WTC11 (cell line): ENCODE measurements at regions not wholly inside any gene's neighbourhood (a gene's known extent, or its start where the extent isn't known, plus 50 kb on each side); places are given as distances from the start of the nearest gene placed in this dataset.

Experiments
- ATAC-seq: fragments of 200-7000 bp; cut with Tn5 transposase; 2 replicates; pipeline ENCODE4 v1.10.0; 2021; ENCODE audit warnings: mild to moderate bottlenecking, moderate library complexity
- CTCF ChIA-PET: fragments of 300-600 bp; sonication (Branson Sonifier 250); formaldehyde crosslinking; loops from one replicate; lab custom pipeline; 2021; ENCODE audit warnings: antibody characterized with exemption; lab: Charles Lee
- POLR2A ChIA-PET: fragments of 350-600 bp; sonication (Branson Sonifier 250); formaldehyde crosslinking; loops from one replicate; lab custom pipeline; 2021; ENCODE audit warnings: antibody characterized with exemption; lab: Charles Lee
- DNase-seq: peaks from one replicate; pipeline ENCODE4 v3.0.0; 2021; ENCODE audit warnings: low spot score
- H3K27ac Mint-ChIP-seq: 2 replicates; pipeline ENCODE4 v1.8.0; 2021; ENCODE audit warnings: mixed read lengths
- H3K27me3 Mint-ChIP-seq: 2 replicates; pipeline ENCODE4 v1.8.0; 2021; ENCODE audit warnings: low read depth, mild to moderate bottlenecking, moderate library complexity, mixed read lengths
- H3K36me3 Mint-ChIP-seq: 2 replicates; pipeline ENCODE4 v1.8.0; 2021; ENCODE audit warnings: mixed read lengths
- H3K4me1 Mint-ChIP-seq: 2 replicates; pipeline ENCODE4 v1.8.0; 2022; ENCODE audit warnings: mixed read lengths
- H3K4me3 Mint-ChIP-seq: 2 replicates; pipeline ENCODE4 v1.8.0; 2021; ENCODE audit warnings: mild to moderate bottlenecking, moderate library complexity, mixed read lengths
- H3K9me3 Mint-ChIP-seq: 2 replicates; pipeline ENCODE4 v1.8.0; 2021; ENCODE audit warnings: mixed read lengths
- AR ChIP-seq: fragments of 250-450 bp; sonication (Bioruptor Pico); IDR thresholded peaks from 2 replicates; pipeline ENCODE4 v1.9.0; 2021; ENCODE audit warnings: mild to moderate bottlenecking
- CREB1 ChIP-seq: sonication (generic); formaldehyde crosslinking; IDR thresholded peaks from 2 replicates; pipeline ENCODE4 v1.8.0; 2023; ENCODE audit warnings: mild to moderate bottlenecking, missing genetic modification reagents
- HMGA2 ChIP-seq: fragments of 250-450 bp; sonication (Bioruptor Pico); IDR thresholded peaks from 2 replicates; pipeline ENCODE4 v1.4.0; 2021; ENCODE audit warnings: mild to moderate bottlenecking, moderate library complexity
- IRF1 ChIP-seq: sonication (generic); formaldehyde crosslinking; IDR thresholded peaks from 2 replicates; pipeline ENCODE4 v1.8.0; 2023; ENCODE audit warnings: missing genetic modification reagents
- KAT7 ChIP-seq: sonication (generic); formaldehyde crosslinking; IDR thresholded peaks from 2 replicates; pipeline ENCODE4 v1.8.1; 2023; ENCODE audit warnings: missing genetic modification reagents, mild to moderate bottlenecking, borderline replicate concordance
- NFE2L1 ChIP-seq: sonication (generic); formaldehyde crosslinking; IDR thresholded peaks from 2 replicates; pipeline ENCODE4 v1.8.1; 2023; ENCODE audit warnings: missing genetic modification reagents
- NR3C1 ChIP-seq: sonication (generic); formaldehyde crosslinking; conservative IDR thresholded peaks from 2 replicates; pipeline ENCODE4 v1.8.1; 2023; ENCODE audit warnings: low read depth, mild to moderate bottlenecking, missing genetic modification reagents
- ZNF317 ChIP-seq: sonication (generic); formaldehyde crosslinking; IDR thresholded peaks from 2 replicates; pipeline ENCODE4 v1.8.1; 2023; ENCODE audit warnings: low read depth, mild to moderate bottlenecking, moderate library complexity, missing genetic modification reagents, borderline replicate concordance
- ZNF532 ChIP-seq: fragments of 250-450 bp; sonication (Bioruptor Pico); IDR thresholded peaks from 2 replicates; pipeline ENCODE4 v1.9.0; 2021; ENCODE audit warnings: mild to moderate bottlenecking, borderline replicate concordance
- ZNF671 ChIP-seq: fragments of 250-450 bp; sonication (Bioruptor Pico); IDR thresholded peaks from 2 replicates; pipeline ENCODE4 v1.8.0; 2021; ENCODE audit warnings: mild to moderate bottlenecking
- TF ChIP-seq, protein P1 (sequence below): sonication (generic); formaldehyde crosslinking; IDR thresholded peaks from 2 replicates; pipeline ENCODE4 v1.8.0; 2022; ENCODE audit warnings: mild to moderate bottlenecking, missing genetic modification reagents
- TF ChIP-seq, protein P2 (sequence below): fragments of 250-450 bp; sonication (Bioruptor Pico); IDR thresholded peaks from 2 replicates; pipeline ENCODE4 v1.8.0; 2021; ENCODE audit warnings: mild to moderate bottlenecking
- TF ChIP-seq, protein P3 (sequence below): sonication (generic); formaldehyde crosslinking; IDR thresholded peaks from 2 replicates; pipeline ENCODE4 v1.8.0; 2023; ENCODE audit warnings: mild to moderate bottlenecking, missing genetic modification reagents
- TF ChIP-seq, protein P4 (sequence below): fragments of 250-450 bp; sonication (Bioruptor Pico); IDR thresholded peaks from 2 replicates; pipeline ENCODE4 v1.9.0; 2021; ENCODE audit warnings: mild to moderate bottlenecking
- TF ChIP-seq, protein P5 (sequence below): sonication (generic); formaldehyde crosslinking; conservative IDR thresholded peaks from 2 replicates; pipeline ENCODE4 v1.8.1; 2023; ENCODE audit warnings: mild to moderate bottlenecking, low read depth, missing genetic modification reagents, moderate library complexity
- TF ChIP-seq, protein P6 (sequence below): sonication (generic); formaldehyde crosslinking; IDR thresholded peaks from 2 replicates; pipeline ENCODE4 v1.8.0; 2022; ENCODE audit warnings: missing genetic modification reagents

GRCh38 chr1:232687304-232687703, 57.4 kb upstream of the SIPA1L2 start (continued):
- no peak for TF ChIP-seq ZNF532
- TF ChIP-seq, protein P1, sequence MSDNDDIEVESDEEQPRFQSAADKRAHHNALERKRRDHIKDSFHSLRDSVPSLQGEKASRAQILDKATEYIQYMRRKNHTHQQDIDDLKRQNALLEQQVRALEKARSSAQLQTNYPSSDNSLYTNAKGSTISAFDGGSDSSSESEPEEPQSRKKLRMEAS (CRISPR knock-in tag) = no peak
- TF ChIP-seq, protein P2, sequence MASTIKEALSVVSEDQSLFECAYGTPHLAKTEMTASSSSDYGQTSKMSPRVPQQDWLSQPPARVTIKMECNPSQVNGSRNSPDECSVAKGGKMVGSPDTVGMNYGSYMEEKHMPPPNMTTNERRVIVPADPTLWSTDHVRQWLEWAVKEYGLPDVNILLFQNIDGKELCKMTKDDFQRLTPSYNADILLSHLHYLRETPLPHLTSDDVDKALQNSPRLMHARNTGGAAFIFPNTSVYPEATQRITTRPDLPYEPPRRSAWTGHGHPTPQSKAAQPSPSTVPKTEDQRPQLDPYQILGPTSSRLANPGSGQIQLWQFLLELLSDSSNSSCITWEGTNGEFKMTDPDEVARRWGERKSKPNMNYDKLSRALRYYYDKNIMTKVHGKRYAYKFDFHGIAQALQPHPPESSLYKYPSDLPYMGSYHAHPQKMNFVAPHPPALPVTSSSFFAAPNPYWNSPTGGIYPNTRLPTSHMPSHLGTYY (CRISPR knock-in tag) = no peak
- no peak for TF ChIP-seq ZNF671 (CRISPR knock-in tag)

GRCh38 chr1:232687728-232688127, 57.8 kb upstream of the SIPA1L2 start:
- ChIA-PET CTCF (no interaction called here), POLR2A (no interaction called here)
- Mint-ChIP-seq H3K36me3 (no peaks in the 10 kb centered on the region), H3K9me3 (no peaks in the 10 kb centered on the region), H3K27me3 (peaks cover 4% of the 10 kb centered on the region; the same call in 1 of the 2 replicates), H3K4me3 (no peak overlapping the region), H3K27ac (no peak overlapping the region), H3K4me1 (no peaks in the 10 kb centered on the region)
- ATAC-seq (no peak), DNase-seq (no peak)
- TF ChIP-seq, protein P3, sequence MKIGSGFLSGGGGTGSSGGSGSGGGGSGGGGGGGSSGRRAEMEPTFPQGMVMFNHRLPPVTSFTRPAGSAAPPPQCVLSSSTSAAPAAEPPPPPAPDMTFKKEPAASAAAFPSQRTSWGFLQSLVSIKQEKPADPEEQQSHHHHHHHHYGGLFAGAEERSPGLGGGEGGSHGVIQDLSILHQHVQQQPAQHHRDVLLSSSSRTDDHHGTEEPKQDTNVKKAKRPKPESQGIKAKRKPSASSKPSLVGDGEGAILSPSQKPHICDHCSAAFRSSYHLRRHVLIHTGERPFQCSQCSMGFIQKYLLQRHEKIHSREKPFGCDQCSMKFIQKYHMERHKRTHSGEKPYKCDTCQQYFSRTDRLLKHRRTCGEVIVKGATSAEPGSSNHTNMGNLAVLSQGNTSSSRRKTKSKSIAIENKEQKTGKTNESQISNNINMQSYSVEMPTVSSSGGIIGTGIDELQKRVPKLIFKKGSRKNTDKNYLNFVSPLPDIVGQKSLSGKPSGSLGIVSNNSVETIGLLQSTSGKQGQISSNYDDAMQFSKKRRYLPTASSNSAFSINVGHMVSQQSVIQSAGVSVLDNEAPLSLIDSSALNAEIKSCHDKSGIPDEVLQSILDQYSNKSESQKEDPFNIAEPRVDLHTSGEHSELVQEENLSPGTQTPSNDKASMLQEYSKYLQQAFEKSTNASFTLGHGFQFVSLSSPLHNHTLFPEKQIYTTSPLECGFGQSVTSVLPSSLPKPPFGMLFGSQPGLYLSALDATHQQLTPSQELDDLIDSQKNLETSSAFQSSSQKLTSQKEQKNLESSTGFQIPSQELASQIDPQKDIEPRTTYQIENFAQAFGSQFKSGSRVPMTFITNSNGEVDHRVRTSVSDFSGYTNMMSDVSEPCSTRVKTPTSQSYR (CRISPR knock-in tag) = no peak
- TF ChIP-seq NR3C1 (CRISPR knock-in tag) (no peak), ZNF317 (no peak), AR (no peak), IRF1 (no peak), HMGA2 (CRISPR knock-in tag) (no peak), KAT7 (CRISPR knock-in tag) (no peak), CREB1 (CRISPR knock-in tag) (no peak), NFE2L1 (CRISPR knock-in tag) (no peak)
- TF ChIP-seq, protein P4, sequence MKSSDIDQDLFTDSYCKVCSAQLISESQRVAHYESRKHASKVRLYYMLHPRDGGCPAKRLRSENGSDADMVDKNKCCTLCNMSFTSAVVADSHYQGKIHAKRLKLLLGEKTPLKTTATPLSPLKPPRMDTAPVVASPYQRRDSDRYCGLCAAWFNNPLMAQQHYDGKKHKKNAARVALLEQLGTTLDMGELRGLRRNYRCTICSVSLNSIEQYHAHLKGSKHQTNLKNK = no peak
- TF ChIP-seq, protein P5, sequence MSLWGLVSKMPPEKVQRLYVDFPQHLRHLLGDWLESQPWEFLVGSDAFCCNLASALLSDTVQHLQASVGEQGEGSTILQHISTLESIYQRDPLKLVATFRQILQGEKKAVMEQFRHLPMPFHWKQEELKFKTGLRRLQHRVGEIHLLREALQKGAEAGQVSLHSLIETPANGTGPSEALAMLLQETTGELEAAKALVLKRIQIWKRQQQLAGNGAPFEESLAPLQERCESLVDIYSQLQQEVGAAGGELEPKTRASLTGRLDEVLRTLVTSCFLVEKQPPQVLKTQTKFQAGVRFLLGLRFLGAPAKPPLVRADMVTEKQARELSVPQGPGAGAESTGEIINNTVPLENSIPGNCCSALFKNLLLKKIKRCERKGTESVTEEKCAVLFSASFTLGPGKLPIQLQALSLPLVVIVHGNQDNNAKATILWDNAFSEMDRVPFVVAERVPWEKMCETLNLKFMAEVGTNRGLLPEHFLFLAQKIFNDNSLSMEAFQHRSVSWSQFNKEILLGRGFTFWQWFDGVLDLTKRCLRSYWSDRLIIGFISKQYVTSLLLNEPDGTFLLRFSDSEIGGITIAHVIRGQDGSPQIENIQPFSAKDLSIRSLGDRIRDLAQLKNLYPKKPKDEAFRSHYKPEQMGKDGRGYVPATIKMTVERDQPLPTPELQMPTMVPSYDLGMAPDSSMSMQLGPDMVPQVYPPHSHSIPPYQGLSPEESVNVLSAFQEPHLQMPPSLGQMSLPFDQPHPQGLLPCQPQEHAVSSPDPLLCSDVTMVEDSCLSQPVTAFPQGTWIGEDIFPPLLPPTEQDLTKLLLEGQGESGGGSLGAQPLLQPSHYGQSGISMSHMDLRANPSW (CRISPR knock-in tag) = no peak
- TF ChIP-seq, protein P6, sequence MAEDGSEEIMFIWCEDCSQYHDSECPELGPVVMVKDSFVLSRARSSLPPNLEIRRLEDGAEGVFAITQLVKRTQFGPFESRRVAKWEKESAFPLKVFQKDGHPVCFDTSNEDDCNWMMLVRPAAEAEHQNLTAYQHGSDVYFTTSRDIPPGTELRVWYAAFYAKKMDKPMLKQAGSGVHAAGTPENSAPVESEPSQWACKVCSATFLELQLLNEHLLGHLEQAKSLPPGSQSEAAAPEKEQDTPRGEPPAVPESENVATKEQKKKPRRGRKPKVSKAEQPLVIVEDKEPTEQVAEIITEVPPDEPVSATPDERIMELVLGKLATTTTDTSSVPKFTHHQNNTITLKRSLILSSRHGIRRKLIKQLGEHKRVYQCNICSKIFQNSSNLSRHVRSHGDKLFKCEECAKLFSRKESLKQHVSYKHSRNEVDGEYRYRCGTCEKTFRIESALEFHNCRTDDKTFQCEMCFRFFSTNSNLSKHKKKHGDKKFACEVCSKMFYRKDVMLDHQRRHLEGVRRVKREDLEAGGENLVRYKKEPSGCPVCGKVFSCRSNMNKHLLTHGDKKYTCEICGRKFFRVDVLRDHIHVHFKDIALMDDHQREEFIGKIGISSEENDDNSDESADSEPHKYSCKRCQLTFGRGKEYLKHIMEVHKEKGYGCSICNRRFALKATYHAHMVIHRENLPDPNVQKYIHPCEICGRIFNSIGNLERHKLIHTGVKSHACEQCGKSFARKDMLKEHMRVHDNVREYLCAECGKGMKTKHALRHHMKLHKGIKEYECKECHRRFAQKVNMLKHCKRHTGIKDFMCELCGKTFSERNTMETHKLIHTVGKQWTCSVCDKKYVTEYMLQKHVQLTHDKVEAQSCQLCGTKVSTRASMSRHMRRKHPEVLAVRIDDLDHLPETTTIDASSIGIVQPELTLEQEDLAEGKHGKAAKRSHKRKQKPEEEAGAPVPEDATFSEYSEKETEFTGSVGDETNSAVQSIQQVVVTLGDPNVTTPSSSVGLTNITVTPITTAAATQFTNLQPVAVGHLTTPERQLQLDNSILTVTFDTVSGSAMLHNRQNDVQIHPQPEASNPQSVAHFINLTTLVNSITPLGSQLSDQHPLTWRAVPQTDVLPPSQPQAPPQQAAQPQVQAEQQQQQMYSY (CRISPR knock-in tag) = no peak
